ENCODE measurements at regions not wholly inside any gene's neighbourhood (a gene's known extent, or its start where the extent isn't known, plus 50 kb on each side); places are given as distances from the start of the nearest gene placed in this dataset.

DNA sequence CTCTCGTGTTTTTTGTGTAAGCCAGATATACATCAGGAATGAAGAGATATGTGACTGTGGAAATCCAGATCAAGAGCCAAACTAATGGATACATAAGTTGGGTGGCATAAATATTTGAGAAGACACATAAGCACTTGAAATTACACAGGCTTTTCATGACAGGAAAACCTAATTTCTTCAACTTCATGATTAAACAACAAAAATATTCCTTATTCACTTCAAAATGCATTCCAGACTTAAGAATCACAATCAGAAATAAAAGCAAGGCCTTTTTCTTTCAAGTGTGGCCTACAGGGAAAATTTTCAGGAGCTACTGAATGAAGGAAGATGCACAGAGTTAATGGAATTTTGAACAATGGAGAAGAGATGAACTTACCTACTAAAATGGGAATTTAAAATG is 515.6 kb downstream of the FOXG1 start:
- DNase-seq (ENCODE audit: extremely low read depth, low read depth): no peak
- TF ChIP-seq CTCF (IDR thresholded peaks at IDR 0.05; ENCODE audit: low read depth, low read length, missing control alignments): no peak

DNA sequence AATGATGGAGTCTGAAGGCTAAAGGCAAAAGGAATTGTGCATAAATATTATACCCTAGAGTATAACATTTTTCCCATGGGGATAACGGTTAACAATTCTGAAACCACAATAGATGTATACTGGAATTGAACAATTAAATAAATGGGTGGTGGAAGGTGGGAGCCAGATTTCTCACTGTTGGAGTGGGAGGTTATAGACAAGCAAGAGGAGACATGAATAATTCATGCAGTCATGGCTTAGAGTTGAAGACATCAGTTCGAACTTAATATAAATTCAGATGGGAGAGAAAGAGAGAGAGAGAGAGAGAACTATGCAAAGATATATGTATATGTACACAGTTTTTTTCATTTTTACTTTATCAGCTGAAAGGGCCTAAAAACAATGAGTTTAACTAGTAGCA is 523.9 kb downstream of the FOXG1 start:
- no peak for TF ChIP-seq CTCF (IDR thresholded peaks at IDR 0.05; ENCODE audit: low read depth, low read length, missing control alignments)
- DNase-seq (ENCODE audit: extremely low read depth, low read depth): no peak
- no peak overlapping the region for H3K4me3 ChIP-seq (replicated peaks; ENCODE audit: low read depth, low read length)

More for the DNA sequence above, 515.6 kb downstream of the FOXG1 start:
- no peak overlapping the region for H3K4me3 ChIP-seq (replicated peaks; ENCODE audit: low read depth, low read length)

GRCh38 chr14:29299372-29299771 is 532.8 kb downstream of the FOXG1 start:
- no peak overlapping the region for H3K4me3 ChIP-seq (replicated peaks; ENCODE audit: low read depth, low read length)
- DNase-seq (ENCODE audit: extremely low read depth, low read depth): no peak
- no peak for TF ChIP-seq CTCF (IDR thresholded peaks at IDR 0.05; ENCODE audit: low read depth, low read length, missing control alignments)

GRCh38 chr14:29301571-29301970 is 535.0 kb downstream of the FOXG1 start:
- TF ChIP-seq CTCF (IDR thresholded peaks at IDR 0.05; ENCODE audit: low read depth, low read length, missing control alignments): no peak
- no peak overlapping the region for H3K4me3 ChIP-seq (replicated peaks; ENCODE audit: low read depth, low read length)
- DNase-seq (ENCODE audit: extremely low read depth, low read depth): no peak

- no peak for DNase-seq (ENCODE audit: extremely low read depth, low read depth)
- no peak for TF ChIP-seq CTCF (IDR thresholded peaks at IDR 0.05; ENCODE audit: low read depth, low read length, missing control alignments)
- no peak overlapping the region for H3K4me3 ChIP-seq (replicated peaks; ENCODE audit: low read depth, low read length)
Measured at GRCh38 chr14:29310210-29310609, 543.6 kb downstream of the FOXG1 start.

DNA sequence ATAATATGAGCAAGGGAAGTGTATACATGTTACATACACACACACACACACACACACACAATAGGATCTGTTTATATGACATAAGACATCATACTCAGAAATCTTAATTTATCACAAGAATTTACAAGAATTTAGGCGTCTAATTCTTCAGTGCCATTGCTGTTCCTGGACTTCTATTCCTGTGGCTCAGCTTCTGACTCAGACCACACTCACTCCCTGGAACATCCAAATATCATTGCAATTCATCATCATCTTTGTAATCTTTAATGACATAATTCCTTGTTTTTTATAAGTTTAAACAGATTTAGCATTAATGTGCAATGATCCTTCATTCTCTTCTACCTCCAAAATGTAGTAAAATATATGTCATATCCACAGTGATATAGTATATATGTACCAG is 544.2 kb downstream of the FOXG1 start:
- no peak for TF ChIP-seq CTCF (IDR thresholded peaks at IDR 0.05; ENCODE audit: low read depth, low read length, missing control alignments)
- H3K4me3 ChIP-seq (replicated peaks; ENCODE audit: low read depth, low read length): no peak overlapping the region
- peak; percentile 12 for DNase-seq (ENCODE audit: extremely low read depth, low read depth)

- no peak for TF ChIP-seq CTCF (IDR thresholded peaks at IDR 0.05; ENCODE audit: low read depth, low read length, missing control alignments)
- H3K4me3 ChIP-seq (replicated peaks; ENCODE audit: low read depth, low read length): no peak overlapping the region
- no peak for DNase-seq (ENCODE audit: extremely low read depth, low read depth)
Measured at GRCh38 chr14:29311983-29312382, 545.4 kb downstream of the FOXG1 start.
